ENCODE measurements at regions not wholly inside any gene's neighbourhood (a gene's known extent, or its start where the extent isn't known, plus 50 kb on each side); places are given as distances from the start of the nearest gene placed in this dataset.

DNA sequence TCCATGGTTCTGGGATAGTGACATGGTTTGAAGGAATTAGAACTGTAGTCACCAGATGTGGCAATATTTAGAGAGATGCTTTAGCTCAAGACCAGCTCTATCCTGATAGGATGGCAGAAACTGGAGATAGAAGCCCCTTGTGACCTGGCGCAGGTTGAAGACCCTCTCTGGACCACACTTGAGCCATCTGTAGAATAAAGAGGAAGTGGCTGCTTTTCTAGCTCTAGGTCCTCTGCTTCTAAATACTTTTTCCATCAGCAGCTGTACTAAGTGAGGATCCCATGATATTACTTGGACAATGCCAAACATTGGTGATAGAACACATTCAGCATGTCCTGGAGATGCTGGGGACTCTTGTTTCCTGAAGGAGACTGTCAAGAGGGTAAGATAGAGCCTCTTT lies 172.6 kb downstream of the PDCD6IP start:
- H3K27ac ChIP-seq (ENCODE audit: control insufficient read depth, insufficient read depth, low read length), result no peak overlapping the region
- H3K9me1 ChIP-seq (ENCODE audit: control insufficient read depth, extremely low read depth, insufficient read depth, low read length), result no peaks in the 10 kb centered on the region
- FAIRE-seq (no peak), DNase-seq (ENCODE audit: low read depth, low spot score) (no peak)
- H3K4me3 ChIP-seq (ENCODE audit: control insufficient read depth in 2 of 3, extremely low read depth in 1 of 3, insufficient read depth in 2 of 3, low read depth in 1 of 3, low read length in 3 of 3), result no peak overlapping the region
- no peaks in the 10 kb centered on the region for H3K79me2 ChIP-seq (ENCODE audit: control insufficient read depth, insufficient read depth, low read length)
- H3K9ac ChIP-seq (ENCODE audit: control insufficient read depth, extremely low read depth, insufficient read depth, low read length), result no peak overlapping the region
- H4K20me1 ChIP-seq (ENCODE audit: control insufficient read depth, extremely low read depth, insufficient read depth, low read length), result no peaks in the 10 kb centered on the region
- dilution Hi-C loops (cut with MboI; ENCODE audit: extremely low pct_ligation_motif_present, low sequenced_read_pairs), result no loop called here
- H3K27me3 ChIP-seq (ENCODE audit: control insufficient read depth, extremely low read depth, insufficient read depth, low read length), result no peaks in the 10 kb centered on the region
- H3K9me3 ChIP-seq (ENCODE audit: control insufficient read depth, low read depth, low read length), result no peaks in the 10 kb centered on the region
- H3K36me3 ChIP-seq (ENCODE audit: control insufficient read depth in 2 of 2, extremely low read depth in 1 of 2, insufficient read depth in 2 of 2, low read length in 2 of 2), result no peaks in the 10 kb centered on the region
- TF ChIP-seq EZH2 (IDR thresholded peaks at IDR 0.05; ENCODE audit: low read length) (no peak), CTCF (optimal IDR thresholded peaks at IDR 0.05 in 1 of 3, IDR thresholded peaks at IDR 0.05 in 1 of 3, conservative IDR thresholded peaks at IDR 0.05 in 1 of 3; ENCODE audit: extremely low read depth in 1 of 3, insufficient read depth in 2 of 3, low read length in 3 of 3) (no peak)
- H2AFZ ChIP-seq (ENCODE audit: control insufficient read depth, low read length), result no peak overlapping the region
- no peak overlapping the region for H3K4me2 ChIP-seq (ENCODE audit: control insufficient read depth, extremely low read depth, insufficient read depth, low read depth, low read length)
- no peaks in the 10 kb centered on the region for H3K4me1 ChIP-seq (ENCODE audit: control insufficient read depth, extremely low read depth, insufficient read depth, low read length)

DNA sequence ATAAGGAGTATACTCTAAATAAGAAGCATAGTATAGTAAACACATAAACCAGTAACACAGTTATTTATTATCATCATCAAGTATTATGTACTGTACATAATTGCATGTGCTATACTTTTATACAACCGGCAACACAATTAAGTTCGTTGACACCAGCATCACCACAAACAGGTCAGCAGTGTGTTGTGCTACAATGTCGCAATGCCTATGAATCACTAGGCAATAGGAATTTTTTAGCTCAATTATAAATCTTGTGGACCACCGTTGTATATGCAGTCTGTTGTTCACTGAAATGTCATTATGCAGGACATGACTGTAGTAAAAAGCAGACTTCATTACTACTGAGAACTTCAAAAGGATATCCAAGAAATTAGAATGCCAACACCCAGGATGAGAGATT lies 177.0 kb downstream of the PDCD6IP start:
- dilution Hi-C loops (cut with MboI; ENCODE audit: extremely low pct_ligation_motif_present, low sequenced_read_pairs), result no loop called here
- DNase-seq (ENCODE audit: low read depth, low spot score) (no peak), FAIRE-seq (no peak)
- no peaks in the 10 kb centered on the region for H3K9me1 ChIP-seq (ENCODE audit: control insufficient read depth, extremely low read depth, insufficient read depth, low read length)
- H3K4me2 ChIP-seq (ENCODE audit: control insufficient read depth, extremely low read depth, insufficient read depth, low read depth, low read length), result no peak overlapping the region
- H4K20me1 ChIP-seq (ENCODE audit: control insufficient read depth, extremely low read depth, insufficient read depth, low read length), result no peaks in the 10 kb centered on the region
- H3K4me1 ChIP-seq (ENCODE audit: control insufficient read depth, extremely low read depth, insufficient read depth, low read length), result no peaks in the 10 kb centered on the region
- no peak overlapping the region for H3K27ac ChIP-seq (ENCODE audit: control insufficient read depth, insufficient read depth, low read length)
- no peaks in the 10 kb centered on the region for H3K36me3 ChIP-seq (ENCODE audit: control insufficient read depth in 2 of 2, extremely low read depth in 1 of 2, insufficient read depth in 2 of 2, low read length in 2 of 2)
- H3K27me3 ChIP-seq (ENCODE audit: control insufficient read depth, extremely low read depth, insufficient read depth, low read length), result no peaks in the 10 kb centered on the region
- H3K79me2 ChIP-seq (ENCODE audit: control insufficient read depth, insufficient read depth, low read length), result no peaks in the 10 kb centered on the region
- H3K9ac ChIP-seq (ENCODE audit: control insufficient read depth, extremely low read depth, insufficient read depth, low read length), result no peak overlapping the region
- no peaks in the 10 kb centered on the region for H3K9me3 ChIP-seq (ENCODE audit: control insufficient read depth, low read depth, low read length)
- H3K4me3 ChIP-seq (ENCODE audit: control insufficient read depth in 2 of 3, extremely low read depth in 1 of 3, insufficient read depth in 2 of 3, low read depth in 1 of 3, low read length in 3 of 3), result no peak overlapping the region
- no peak for TF ChIP-seq EZH2 (IDR thresholded peaks at IDR 0.05; ENCODE audit: low read length)
- no peak for TF ChIP-seq CTCF (optimal IDR thresholded peaks at IDR 0.05 in 1 of 3, IDR thresholded peaks at IDR 0.05 in 1 of 3, conservative IDR thresholded peaks at IDR 0.05 in 1 of 3; ENCODE audit: extremely low read depth in 1 of 3, insufficient read depth in 2 of 3, low read length in 3 of 3)
- no peak overlapping the region for H2AFZ ChIP-seq (ENCODE audit: control insufficient read depth, low read length)

Measured in keratinocyte (primary cell).